ENCODE measurements at regions not wholly inside any gene's neighbourhood (a gene's known extent, or its start where the extent isn't known, plus 50 kb on each side); places are given as distances from the start of the nearest gene placed in this dataset.

DNA sequence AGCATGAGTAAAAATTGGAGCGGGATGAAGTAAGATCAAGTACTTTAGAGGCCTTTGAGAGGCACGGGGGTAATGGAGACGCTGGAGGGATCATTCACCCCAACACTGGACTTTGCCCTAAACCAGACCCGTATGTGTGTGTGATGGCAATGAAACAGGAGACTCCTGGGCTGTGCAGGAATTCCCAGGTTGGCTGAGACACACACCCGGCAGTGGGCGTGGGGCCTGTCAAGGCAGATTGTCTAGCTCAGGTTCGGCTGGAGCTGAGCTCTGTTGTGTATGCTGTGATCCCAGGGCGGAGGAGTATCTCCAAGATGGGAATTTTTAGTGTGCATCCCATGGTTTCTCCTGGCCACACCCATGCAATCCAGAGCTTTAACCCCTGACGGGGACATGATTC is 83.2 kb upstream of the MC2R start:
- TF ChIP-seq, protein P1, sequence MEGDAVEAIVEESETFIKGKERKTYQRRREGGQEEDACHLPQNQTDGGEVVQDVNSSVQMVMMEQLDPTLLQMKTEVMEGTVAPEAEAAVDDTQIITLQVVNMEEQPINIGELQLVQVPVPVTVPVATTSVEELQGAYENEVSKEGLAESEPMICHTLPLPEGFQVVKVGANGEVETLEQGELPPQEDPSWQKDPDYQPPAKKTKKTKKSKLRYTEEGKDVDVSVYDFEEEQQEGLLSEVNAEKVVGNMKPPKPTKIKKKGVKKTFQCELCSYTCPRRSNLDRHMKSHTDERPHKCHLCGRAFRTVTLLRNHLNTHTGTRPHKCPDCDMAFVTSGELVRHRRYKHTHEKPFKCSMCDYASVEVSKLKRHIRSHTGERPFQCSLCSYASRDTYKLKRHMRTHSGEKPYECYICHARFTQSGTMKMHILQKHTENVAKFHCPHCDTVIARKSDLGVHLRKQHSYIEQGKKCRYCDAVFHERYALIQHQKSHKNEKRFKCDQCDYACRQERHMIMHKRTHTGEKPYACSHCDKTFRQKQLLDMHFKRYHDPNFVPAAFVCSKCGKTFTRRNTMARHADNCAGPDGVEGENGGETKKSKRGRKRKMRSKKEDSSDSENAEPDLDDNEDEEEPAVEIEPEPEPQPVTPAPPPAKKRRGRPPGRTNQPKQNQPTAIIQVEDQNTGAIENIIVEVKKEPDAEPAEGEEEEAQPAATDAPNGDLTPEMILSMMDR (IDR thresholded peaks at IDR 0.05) = no peak
- no peak for TF ChIP-seq POLR2A (IDR thresholded peaks at IDR 0.05)

All from lower leg skin (tissue), 3 donors.